ENCODE measurements at regions not wholly inside any gene's neighbourhood (a gene's known extent, or its start where the extent isn't known, plus 50 kb on each side); places are given as distances from the start of the nearest gene placed in this dataset.
"Not testable (repeated sequence)": the region's sequence is repeated elsewhere in the genome, so short reads cannot be mapped to it uniquely, and the experiment has no call there.

DNA sequence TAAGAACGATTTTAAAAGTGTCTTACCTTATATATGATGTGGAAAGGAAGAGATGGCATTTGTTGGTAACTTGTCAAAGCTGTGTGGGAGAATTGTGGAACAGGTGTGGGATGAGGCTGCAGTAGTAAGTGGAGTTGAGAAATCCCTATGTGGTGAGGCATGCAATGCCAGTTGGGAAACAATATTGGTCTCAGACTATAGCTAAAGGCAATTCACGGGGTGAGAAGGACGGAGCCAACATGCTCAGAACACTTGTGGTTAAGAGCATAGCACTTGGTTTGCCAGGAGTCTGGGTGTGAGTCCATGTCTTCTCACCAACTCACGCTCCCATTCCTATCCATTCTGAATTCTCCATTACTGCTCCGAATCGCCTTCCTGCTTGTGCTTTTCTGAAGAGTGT, 615.6 kb upstream of the ADAMTS9 start:
- DNase-seq: no peak

DNA sequence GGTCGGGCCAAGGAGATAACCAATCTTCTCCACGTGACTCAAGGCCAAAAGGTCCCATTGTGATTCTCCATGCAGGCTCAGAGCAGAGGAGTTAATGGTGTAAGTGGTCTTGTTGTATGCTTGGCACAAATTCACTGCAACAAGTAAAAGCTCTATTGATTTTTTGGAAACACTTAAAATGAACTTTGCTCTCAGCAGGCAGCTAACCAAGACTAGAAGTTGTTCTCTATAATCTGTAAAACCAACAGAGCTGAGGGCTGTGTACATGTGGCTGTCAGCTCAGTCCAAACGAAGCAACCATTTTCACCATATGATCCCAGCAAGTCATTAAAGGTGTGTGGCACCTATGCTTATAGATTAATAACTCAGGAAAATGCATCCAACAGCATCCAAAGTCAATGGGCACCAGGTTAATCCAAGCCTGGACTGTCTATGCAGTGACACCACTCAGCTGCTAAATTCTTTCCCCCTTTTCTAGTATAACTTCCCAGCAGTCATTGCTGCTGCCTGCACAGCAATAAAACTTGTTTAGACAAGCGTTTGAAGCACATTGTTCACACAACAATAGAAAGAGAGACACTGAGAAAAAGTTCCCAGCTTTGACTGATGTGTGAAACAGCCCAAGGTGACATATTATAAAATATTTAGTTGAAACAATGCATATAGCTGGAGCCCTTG, 603.8 kb upstream of the ADAMTS9 start:
- no peak for DNase-seq

DNA sequence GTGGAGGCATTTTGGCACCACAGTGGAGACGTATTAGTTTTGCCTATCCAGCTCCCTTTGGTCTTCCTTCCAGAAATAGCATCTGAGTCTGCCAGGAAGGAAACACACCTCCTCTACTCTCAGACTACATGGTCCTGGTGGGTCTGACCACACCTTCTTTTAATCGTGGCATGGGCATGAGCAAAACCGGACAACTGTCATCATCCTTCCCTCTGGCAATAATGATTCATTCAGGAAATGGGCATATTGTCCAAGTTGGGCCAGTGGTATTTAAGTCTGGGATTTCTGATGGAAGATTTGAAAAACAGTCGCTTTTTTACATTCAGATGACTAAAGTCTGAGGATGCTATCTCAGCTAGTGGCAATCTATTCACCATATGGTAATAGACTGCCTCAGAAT, 601.0 kb upstream of the ADAMTS9 start:
- no peak for DNase-seq

DNA sequence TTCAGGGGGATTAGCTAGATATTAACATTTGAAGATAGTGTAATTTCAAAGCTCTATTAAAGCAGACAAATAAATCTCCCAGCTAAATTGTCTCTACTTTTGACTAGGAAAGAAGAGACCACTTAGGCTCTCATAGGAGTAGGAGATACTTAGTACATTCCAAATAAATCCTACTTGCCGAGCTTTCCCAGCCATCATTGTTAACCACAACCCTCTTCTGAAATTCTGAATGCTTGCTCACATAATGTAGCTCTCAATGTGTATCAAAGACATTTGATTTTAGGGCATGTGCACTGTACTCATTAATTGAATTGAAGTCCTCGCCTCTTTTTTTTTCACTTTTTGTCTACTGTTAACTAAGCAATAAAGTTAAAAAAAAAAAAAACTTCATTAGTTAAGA, 598.2 kb upstream of the ADAMTS9 start:
- DNase-seq: no peak

DNA sequence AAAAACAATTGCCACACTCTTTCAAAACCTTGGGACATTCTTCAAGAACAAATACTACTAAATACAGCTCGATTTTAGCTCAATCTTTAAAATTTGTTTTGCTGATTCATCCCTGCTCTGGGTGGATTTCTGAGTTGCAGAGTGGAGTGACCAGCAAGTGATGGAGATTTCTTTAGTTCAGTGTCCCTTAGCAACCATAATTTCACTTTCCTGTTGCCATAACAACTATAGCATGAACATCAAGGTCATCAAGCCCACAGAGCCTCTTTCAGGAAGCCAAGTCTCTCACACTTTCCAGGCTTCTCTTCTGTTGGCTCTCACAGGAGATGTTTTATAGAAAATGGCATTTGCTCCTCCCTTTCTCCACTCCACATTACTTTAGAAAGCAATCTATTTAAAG, 597.2 kb upstream of the ADAMTS9 start:
- DNase-seq: no peak

DNA sequence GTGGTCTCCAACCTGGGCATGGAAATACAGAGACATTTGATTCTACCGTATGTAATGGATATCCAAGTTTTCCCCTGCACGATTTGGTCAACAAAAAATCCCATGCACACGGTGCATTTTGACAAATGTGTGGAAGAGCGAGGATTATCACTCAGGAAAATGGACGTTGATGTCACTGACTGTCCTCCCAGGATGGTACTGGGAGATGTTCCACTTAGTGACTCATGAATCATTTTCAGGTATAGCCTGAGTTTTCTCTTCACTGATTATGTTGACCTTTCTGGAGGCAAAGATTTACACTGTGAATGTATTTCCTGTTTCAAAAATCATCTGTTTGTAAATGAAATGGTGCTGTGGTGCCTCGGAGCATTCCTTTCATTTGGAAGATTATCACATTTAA, 596.7 kb upstream of the ADAMTS9 start:
- DNase-seq: no peak

DNA sequence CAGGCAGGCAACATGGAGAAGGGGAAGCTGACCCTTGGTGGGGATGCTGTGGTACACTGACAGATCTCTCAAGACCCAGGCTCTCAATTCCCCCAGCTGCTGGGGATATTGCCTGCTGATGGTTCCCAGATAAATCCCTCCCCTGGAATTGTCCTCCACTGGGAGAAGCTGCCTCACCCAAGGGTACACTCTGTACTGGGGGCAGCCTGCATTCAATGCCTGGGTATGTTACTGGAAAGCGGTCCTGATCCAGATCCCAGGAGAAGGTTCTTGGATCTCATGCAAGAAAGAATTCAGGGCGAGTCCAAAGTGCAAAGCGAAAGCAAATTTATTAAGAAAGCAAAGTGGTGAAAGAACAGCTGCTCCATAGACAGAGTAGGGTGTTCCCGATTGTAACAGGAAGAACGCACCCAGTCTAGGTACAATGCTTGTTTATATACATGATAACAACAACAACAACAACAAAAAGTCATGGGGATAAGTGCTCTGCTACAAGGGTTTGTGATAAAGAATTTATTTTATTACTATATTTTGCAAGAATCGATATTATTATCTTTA, 591.5 kb upstream of the ADAMTS9 start:
- no peak for DNase-seq

DNA sequence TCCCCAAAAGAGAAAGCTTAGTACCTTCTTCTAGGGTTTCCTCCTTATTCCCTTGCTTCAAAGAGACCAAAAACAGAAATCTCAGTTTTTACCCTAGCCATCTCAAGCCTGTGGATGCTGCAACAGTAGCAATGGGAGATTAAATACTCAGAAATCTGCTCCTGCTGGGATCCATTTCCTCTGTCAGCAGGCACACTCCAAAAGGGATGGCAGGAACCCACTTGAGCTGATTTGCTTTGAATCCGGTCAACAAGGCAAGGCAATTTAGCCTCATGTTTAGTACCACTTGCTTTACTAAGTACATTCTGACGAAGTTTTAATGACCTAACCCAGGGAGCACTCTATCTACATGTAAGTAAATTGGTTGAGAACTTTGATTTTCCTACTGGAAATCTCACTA, 590.0 kb upstream of the ADAMTS9 start:
- DNase-seq: no peak

DNA sequence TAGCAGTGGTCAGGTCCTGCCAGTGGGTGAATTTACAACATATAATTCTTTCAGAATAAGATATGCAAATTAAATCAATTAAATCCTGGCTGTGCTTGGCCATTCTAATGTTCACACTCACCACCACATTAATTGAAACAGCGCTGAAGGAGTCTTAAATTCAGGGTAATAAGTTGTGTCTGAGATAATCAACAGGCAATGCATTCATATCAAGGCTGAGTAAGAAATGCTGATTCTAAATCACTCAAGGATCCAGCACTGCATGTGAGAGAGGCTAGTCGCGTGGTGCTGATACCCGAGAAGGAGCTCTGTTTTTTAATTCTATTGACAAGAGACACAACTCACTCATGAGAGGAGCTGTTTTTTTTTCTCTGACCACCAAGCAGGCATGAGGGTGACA, 588.8 kb upstream of the ADAMTS9 start:
- no peak for DNase-seq

DNA sequence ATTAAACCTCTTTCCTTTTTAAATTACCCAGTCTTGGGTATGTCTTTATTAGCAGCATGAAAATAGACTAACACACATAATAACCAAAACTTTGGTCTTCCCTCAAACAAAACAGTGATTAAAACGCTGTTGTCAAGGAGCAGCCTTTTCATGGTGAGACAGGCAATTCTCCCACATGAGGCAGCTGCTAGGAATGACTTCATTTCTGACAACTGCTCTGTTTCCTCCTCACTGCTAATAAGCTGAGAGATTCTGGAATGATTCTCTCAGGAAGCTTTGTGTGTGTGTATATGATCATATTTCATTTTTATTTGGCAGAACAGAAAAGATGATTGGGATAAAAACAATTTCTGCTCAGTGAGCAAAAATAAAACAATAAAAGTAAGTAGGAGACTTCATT, 580.6 kb upstream of the ADAMTS9 start:
- DNase-seq: no peak

DNA sequence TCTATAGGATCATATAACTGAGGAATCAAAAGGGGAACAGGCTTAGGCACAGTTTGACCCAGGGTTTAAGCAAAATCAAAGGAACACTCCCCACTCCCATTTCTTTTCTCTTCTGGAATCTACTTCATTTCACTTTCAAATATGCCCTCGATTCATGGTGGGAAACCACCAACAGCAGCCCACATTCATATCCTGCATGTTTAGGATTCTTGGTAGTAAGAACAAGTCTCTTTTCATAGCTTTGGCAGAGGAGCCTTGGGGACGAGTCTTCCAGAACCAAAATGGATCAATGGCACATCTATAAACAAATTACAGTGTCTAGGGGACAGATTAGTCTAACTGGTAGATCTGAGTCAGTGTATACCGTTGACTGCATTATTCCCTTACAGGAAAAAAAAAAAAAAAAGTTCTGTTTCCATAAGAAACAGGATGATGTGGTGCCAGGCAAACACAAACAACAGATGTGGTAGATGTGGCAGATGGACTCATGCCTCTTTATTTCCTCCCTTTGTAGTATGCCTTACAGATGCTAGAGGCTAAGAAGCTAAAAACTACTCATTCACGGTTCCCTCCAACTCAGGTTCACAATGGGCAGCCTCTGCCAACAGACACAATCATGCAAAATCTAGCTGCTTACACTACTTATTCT, 578.3 kb upstream of the ADAMTS9 start:
- DNase-seq: no peak

DNA sequence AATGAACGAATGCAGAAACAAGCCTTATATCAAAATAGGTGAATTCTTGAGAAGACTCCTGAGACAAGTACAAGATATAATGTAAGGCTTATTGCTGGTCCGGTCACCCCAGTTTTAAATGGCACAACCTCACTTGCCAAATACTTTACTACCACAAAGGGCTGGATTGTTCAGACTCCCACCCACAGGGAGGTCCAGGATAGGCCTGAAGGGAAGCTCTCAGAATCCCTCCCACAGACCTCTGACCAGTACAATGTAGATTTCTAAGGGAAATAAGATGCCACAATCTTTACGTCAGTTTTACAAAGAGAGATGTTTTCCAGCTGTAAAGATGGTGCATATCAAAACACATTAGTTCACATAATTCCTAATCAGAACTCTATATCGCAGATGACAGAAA, 577.7 kb upstream of the ADAMTS9 start:
- DNase-seq: no peak

DNA sequence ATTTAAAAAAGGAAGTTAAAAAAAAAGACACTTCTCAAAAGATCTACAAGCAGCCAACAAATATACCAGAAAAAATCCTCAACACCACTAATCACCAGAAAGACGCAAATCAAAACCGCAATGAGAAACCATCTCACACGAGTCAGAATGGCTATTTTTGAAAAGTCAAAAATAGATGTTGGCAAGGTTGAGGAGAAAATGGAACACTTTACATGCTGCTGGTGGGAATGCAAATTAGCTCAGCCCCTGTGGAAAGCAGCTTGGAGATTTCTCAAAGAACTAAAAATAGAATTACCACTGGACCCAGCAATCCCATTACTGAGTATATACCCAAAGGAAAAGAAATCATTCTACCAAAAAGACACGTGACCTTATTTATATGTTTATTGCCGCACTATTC, 574.7 kb upstream of the ADAMTS9 start:
- DNase-seq: no peak

DNA sequence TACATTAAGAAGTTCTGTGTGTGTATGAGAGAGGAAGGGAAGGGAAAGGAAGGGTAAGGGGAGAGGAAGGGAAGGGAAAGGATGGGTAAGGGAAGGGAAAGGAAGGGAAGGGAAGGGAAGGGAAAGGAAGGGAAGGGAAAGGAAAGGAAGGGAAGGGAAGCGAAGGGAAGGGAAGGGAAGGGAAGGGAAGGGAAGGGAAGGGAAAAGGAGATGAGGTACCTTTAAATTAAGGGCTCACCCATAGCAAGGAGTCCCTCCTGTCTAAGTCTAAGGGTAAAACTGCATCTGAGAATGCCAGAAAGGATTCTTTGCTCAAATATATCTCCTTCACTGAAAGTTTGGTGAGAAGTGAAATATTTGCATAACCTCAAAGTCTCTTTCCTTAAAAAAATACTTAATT, 572.1 kb upstream of the ADAMTS9 start:
- no peak for DNase-seq

DNA sequence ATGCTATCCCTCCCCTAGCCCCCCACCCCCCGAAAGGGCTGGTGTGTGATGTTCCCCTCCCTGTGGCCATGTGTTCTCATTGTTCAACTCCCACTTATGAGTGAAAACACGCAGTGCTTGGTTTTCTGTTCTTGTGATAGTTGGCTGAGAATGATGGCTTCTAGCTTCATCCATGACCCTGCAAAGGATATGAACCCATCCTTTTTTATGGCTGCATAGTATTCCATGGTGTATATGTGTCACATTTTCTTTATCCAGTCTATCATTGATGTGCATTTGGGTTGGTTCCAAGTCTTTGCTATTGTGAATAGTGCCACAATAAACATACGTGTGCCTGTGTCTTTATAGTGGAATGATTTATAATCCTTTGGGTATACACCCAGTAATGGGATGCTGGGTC, 565.1 kb upstream of the ADAMTS9 start:
- not testable (repeated sequence) for DNase-seq

DNA sequence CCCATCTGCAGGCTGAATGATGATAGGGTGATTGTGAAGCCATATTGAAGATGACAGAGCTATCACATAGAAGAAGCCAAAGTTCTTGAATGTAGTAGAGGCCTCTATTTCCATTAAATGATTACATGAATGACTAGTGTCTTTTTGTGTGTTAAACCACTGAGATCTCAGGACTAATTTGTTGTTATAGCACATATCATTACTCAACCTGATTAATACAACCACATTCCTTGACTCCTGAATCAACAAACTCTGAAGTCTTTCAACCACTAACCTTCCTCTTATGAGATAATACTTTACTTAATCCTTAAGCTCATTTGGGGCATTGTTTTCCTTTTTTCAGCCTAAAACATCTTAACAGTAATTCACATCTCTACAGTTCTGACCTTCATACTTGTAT, 564.5 kb upstream of the ADAMTS9 start:
- DNase-seq: no peak

DNA sequence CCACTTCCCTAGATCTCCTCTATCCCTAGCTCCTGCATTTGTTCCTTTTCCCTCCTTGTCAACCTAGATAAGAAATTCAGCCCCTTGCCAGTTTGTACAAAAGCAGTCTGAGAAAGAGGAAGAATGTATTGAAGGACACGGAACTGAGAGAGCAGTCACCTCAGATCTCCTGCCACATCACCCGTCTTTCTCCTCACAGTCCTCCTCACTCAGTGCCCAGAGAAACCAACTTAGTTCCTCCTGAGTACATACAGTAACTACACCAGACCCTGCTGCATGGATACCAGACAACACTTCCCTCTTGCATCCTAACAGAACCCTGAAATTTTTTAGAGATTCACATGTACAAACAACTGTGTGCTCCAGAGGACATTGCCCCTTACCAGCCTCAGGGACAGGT, 563.6 kb upstream of the ADAMTS9 start:
- no peak for DNase-seq

DNA sequence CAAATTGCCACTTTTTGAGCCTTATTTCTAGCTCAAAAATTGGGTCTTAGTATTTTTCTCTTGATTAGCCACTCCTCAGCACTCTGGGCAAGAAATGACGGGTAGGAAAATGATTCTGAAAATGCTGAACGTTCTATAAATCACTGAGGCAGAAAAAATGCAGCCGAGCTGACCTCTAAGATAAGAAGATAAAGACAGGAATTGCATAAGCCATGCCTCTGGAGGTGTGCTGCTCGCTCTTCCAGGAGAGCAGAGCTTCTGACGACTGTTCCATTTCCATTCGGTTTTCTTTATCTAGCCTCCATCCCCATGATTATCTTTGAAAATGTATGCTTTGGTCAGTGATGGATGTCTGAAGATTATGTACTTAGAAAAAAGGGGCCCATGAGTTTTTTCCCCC, 558.8 kb upstream of the ADAMTS9 start:
- DNase-seq: no peak

DNA sequence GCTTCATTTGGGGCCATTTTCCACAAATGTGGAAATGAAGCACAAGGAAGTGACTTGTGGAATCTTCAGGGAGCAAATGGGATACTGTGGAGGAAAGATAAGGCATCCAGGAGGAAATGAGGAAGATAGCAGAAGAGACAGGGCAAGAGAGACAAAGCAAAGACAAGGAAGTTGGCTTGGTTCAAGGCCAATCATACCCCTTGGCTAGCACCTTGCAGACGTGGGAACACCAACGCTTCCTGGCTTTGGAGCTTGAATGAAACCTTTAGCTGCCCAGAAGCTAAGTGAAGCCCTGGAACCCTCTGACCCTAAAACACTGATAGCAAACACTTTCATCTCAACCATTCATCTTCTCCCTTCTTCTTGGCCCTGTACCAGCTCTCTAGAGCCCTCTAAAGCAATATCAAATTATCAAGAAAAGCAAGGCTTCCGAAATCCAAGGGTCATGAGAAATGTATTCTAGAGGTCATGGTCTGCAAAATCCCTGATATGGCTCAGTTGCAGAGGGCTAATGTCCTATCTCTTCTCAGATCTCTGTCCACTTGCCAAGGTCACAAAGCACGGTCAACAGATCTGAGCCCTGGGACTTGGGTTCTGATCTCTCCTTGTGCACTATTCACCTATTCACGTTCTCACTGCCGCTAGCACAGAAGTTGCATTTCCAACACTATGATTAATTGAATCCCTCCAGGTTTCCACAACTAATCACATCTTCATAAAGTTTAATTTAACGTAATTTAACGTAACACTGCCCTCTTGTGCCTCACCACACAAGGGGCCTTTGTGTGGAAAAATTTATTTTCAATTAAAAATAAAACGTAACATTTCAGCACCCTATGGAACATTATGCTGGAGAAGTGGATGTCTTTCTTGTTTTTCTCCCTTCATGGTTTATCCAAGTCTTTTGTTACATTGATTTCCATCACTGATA, 557.6 kb upstream of the ADAMTS9 start:
- no peak for DNase-seq

DNA sequence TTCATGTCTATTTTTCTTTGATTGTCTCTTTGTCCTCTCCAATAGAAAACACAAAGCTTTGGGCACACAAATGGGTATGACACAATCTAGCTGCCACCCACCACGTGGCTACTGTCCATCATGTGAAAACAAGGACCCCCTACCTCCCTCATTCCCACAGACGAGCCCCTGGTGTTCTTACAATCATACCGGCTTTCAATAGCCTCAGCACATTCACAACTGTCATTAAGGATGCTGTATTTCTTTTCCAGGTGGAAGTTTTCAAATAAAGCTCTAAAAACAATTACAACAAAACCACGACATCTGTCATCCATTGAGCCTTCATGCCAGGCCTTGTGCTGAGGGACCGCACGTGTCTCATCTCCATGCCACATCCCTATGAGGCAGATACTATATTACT, 552.6 kb upstream of the ADAMTS9 start:
- DNase-seq: no peak

DNA sequence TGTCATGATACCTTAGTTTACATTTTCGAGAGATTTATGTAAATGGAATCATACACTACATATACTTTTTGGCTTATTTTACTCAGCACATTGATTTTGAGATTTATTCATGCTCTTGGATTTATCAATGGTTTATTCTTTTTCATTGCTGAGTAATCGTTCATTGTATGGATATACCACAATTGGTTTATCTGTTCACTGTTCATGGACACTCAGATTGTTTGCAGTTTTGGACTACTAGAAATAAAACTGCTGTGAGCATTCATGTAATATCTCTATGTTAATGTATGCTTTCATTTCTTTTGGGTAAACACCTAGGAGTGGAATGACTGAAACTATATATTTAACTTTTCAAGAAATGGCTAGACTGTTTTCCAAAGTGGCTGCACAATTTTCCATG, 550.9 kb upstream of the ADAMTS9 start:
- no peak for DNase-seq

DNA sequence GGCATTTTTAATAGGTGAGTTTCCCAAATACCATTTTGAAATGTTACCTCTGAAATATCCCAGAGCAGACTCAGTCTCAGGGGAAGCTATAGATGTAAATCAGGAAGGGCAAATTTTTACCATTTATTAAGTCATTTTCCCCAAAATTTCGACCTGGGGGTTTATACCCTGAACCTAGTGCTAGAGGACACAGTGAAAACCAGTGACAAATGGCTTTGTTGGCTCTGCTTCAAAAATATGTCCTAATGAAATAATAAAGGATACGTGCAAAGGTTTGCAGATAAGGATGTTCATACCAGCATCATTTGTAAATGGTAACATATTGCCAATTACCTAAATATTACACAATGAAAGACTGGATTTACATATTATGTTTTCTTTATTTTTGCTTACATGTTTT, 546.7 kb upstream of the ADAMTS9 start:
- no peak for DNase-seq

DNA sequence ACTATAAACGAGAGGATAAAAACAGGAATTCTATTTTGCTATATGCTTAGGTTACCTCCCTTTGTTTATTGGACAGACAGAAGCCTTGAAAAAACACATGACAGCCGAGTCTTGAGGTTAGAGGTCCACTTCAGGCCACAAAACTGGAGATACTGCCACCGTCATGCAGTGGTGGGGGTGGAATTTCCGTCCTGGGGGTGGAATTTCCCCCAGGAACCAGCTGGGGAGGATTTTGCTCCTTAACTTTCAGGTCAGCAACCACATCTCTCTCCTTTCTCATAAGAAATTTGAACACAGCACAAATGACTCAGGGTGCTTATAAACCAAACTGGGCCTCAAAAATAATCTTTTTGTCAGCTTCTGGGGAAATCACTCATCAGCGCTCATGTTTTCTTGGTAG, 545.8 kb upstream of the ADAMTS9 start:
- DNase-seq: no peak

DNA sequence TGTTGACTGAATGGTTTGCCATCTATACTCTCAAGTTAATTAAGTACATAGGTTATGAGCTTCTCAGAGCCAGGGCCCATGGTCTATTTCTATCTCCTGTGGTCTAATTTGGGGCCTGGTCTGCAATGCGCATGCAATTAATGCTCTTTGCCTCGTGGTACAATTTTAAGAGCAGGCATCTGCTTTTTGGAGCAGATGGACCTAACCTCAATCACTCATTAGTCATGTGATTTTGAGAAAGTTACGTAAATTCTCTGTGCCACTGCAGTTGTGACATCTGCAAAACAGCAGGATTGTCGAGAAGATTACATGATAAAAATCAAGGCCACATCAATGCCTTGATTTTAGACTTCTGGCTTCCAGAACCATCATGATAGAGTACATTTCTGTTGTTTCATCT, 543.7 kb upstream of the ADAMTS9 start:
- no peak for DNase-seq

Measured in SW 1271 (cell line).